GM23338 (cell line): ENCODE measurements at regions not wholly inside any gene's neighbourhood (a gene's known extent, or its start where the extent isn't known, plus 50 kb on each side); places are given as distances from the start of the nearest gene placed in this dataset.

Experiments used
- CREB1 ChIP-seq: fragments of 250-450 bp; sonication (Bioruptor Pico); IDR thresholded peaks from 2 replicates; pipeline ENCODE4 v1.5.0; 2020; ENCODE audit warnings: low read depth, mild to moderate bottlenecking, moderate library complexity
- CTCF ChIP-seq, 2 experiments: fragments of 200-600 bp in 1 of 2; sonication (generic) in 1 of 2; conservative IDR thresholded peaks; 2 replicates each; pipeline versions ENCODE4 v1.5.1 to v1.6.1; 2016 to 2017; ENCODE audit warnings: antibody characterized with exemption in 2 of 2, low read depth in 2 of 2, mild to moderate bottlenecking in 2 of 2, moderate library complexity in 1 of 2
- ETS1 ChIP-seq: IDR thresholded peaks from 2 replicates; pipeline ENCODE4 v1.6.1; 2016; ENCODE audit warnings: antibody characterized with exemption
- EZH2 ChIP-seq: fragments of 200-600 bp; sonication (generic); IDR thresholded peaks from one replicate; pipeline ENCODE4 v1.8.0; 2017; ENCODE audit warnings: antibody characterized with exemption, mild to moderate bottlenecking, low read depth; ENCODE audit not compliant: unreplicated experiment
- EZH2phosphoT487 ChIP-seq: fragments of 200-600 bp; sonication (generic); IDR thresholded peaks from one replicate; pipeline ENCODE4 v1.8.1; 2018; ENCODE audit warnings: antibody characterized with exemption; ENCODE audit not compliant: unreplicated experiment
- JUNB ChIP-seq: IDR thresholded peaks from one replicate; pipeline ENCODE4 v1.6.1; 2016; ENCODE audit warnings: antibody characterized with exemption; ENCODE audit not compliant: unreplicated experiment
- NANOG ChIP-seq: IDR thresholded peaks from 2 replicates; pipeline ENCODE4 v1.6.1; 2016; ENCODE audit warnings: antibody characterized with exemption, borderline replicate concordance
- POLR2AphosphoS5 ChIP-seq: IDR thresholded peaks from 2 replicates; pipeline ENCODE4 v1.6.1; 2016; ENCODE audit warnings: antibody characterized with exemption, low read depth
- REST ChIP-seq: IDR thresholded peaks from one replicate; pipeline ENCODE4 v1.6.1; 2018; ENCODE audit warnings: antibody characterized with exemption; ENCODE audit not compliant: unreplicated experiment
- STAT1 ChIP-seq: IDR thresholded peaks from one replicate; pipeline ENCODE4 v1.6.1; 2016; ENCODE audit warnings: antibody characterized with exemption; ENCODE audit not compliant: unreplicated experiment
- ZNF331 ChIP-seq: fragments of 250-450 bp; sonication (Bioruptor Pico); IDR thresholded peaks from 2 replicates; pipeline ENCODE4 v1.5.0; 2020; ENCODE audit warnings: low read depth, mild to moderate bottlenecking, moderate library complexity

GRCh38 chr20:12201289-12201991, 283.7 kb downstream of the BTBD3 start:
- TF ChIP-seq NANOG = no peak
- no peak for TF ChIP-seq CTCF (conservative IDR thresholded peaks at IDR 0.05; ENCODE audit: low read depth in 2 of 2)
- no peak for TF ChIP-seq EZH2phosphoT487
- no peak for TF ChIP-seq EZH2
- no peak for TF ChIP-seq ZNF331
- TF ChIP-seq ETS1 = no peak
- TF ChIP-seq POLR2AphosphoS5 = no peak
- no peak for TF ChIP-seq STAT1
- no peak for TF ChIP-seq CREB1 (CRISPR knock-in tag)
- no peak for TF ChIP-seq JUNB
- no peak for TF ChIP-seq REST
